SU-DHL-6 (cell line): ENCODE measurements at regions not wholly inside any gene's neighbourhood (a gene's known extent, or its start where the extent isn't known, plus 50 kb on each side); places are given as distances from the start of the nearest gene placed in this dataset.
"Not testable (repeated sequence)": the region's sequence is repeated elsewhere in the genome, so short reads cannot be mapped to it uniquely, and the experiment has no call there.

ENCODE experiments used
- H2AFZ ChIP-seq: fragments of 200-600 bp; sonication (generic); 2 replicates; pipeline ENCODE4 v1.6.1; 2014; ENCODE audit warnings: low read depth, mild to moderate bottlenecking, moderate library complexity, mixed read lengths, antibody characterized with exemption, low read length; ENCODE audit not compliant: severe bottlenecking
- H3F3A ChIP-seq: fragments of 200-600 bp; shearing (Covaris generic); 2 replicates; pipeline ENCODE4 v1.6.0; 2016; ENCODE audit warnings: antibody characterized with exemption, mild to moderate bottlenecking; ENCODE audit not compliant: insufficient read depth
- H3K27ac ChIP-seq: fragments of 200-600 bp; sonication (generic); 2 replicates; pipeline ENCODE4 v1.5.1; 2016; ENCODE audit warnings: low read depth, mild to moderate bottlenecking, low read length, moderate library complexity, mixed read lengths
- H3K27me3 ChIP-seq: fragments of 200-600 bp; sonication (generic), shearing (Covaris generic); 2 replicates; pipeline ENCODE4 v1.6.0; 2014; ENCODE audit warnings: mild to moderate bottlenecking, low read length
- H3K36me3 ChIP-seq: fragments of 200-600 bp; sonication (generic); 2 replicates; pipeline ENCODE4 v1.6.1; 2014; ENCODE audit warnings: mild to moderate bottlenecking, low read length, mixed read lengths
- H3K4me2 ChIP-seq: fragments of 300-600, 200-600 bp; shearing (Covaris generic), sonication (generic); 2 replicates; pipeline ENCODE4 v1.6.0; 2014; ENCODE audit warnings: low read length, low read depth, mild to moderate bottlenecking; ENCODE audit not compliant: poor library complexity, severe bottlenecking
- H3K4me3 ChIP-seq: fragments of 200-600 bp; sonication (generic); 2 replicates; pipeline ENCODE4 v1.5.1; 2014; ENCODE audit warnings: antibody characterized with exemption, low read length, mild to moderate bottlenecking, mixed read lengths; ENCODE audit not compliant: insufficient read depth, poor library complexity, severe bottlenecking
- H3K79me2 ChIP-seq: fragments of 200-600 bp; sonication (generic); 2 replicates; pipeline ENCODE4 v1.6.1; 2014; ENCODE audit warnings: mild to moderate bottlenecking, low read length, moderate library complexity; ENCODE audit not compliant: insufficient read depth
- H3K9ac ChIP-seq: fragments of 200-600 bp; sonication (generic); 2 replicates; pipeline ENCODE4 v1.7.0; 2014; ENCODE audit warnings: mild to moderate bottlenecking, low read length
- H3K9me2 ChIP-seq: fragments of 200-600 bp; sonication (generic); replicated peaks from 2 replicates; pipeline ENCODE4 v1.6.1; 2014; ENCODE audit warnings: low read length; ENCODE audit not compliant: insufficient read depth
- H3K9me3 ChIP-seq: fragments of 200-600 bp; sonication (generic); 2 replicates; pipeline ENCODE4 v1.6.1; 2014; ENCODE audit warnings: low read length, mixed read lengths; ENCODE audit not compliant: insufficient read depth
- H4K20me1 ChIP-seq: fragments of 200-600 bp; sonication (generic); 2 replicates; pipeline ENCODE4 v1.6.1; 2014; ENCODE audit warnings: low read depth, mild to moderate bottlenecking, antibody characterized with exemption, low read length, moderate library complexity, mixed read lengths
- CTCF ChIP-seq: fragments of 200-600 bp; sonication (generic); IDR thresholded peaks from one replicate; pipeline ENCODE4 v1.5.1; 2017; ENCODE audit warnings: antibody characterized with exemption, mild to moderate bottlenecking, low read length, moderate library complexity; ENCODE audit not compliant: insufficient read depth, poor library complexity, severe bottlenecking
- EZH2phosphoT487 ChIP-seq: fragments of 200-600 bp; sonication (generic), shearing (Covaris generic); conservative IDR thresholded peaks from 2 replicates; pipeline ENCODE4 v1.6.1; 2018; ENCODE audit warnings: mild to moderate bottlenecking, antibody characterized with exemption, low read length, moderate library complexity, mixed read lengths

GRCh38 chr4:188732131-188732530, 592.9 kb downstream of the TRIML1 start:
- no peak overlapping the region for H2AFZ ChIP-seq
- no peaks in the 10 kb centered on the region for H3K27me3 ChIP-seq
- no peaks in the 10 kb centered on the region for H3K36me3 ChIP-seq
- no peak for TF ChIP-seq EZH2phosphoT487
- no peak for TF ChIP-seq CTCF
- H3K4me2 ChIP-seq: no peak overlapping the region
- H3K9me2 ChIP-seq: no peaks in the 10 kb centered on the region
- H3K9ac ChIP-seq: no peak overlapping the region
- no peaks in the 10 kb centered on the region for H3K9me3 ChIP-seq
- H3K4me3 ChIP-seq: no peak overlapping the region
- no peaks in the 10 kb centered on the region for H4K20me1 ChIP-seq
- H3K27ac ChIP-seq: no peak overlapping the region
- no peaks in the 10 kb centered on the region for H3F3A ChIP-seq
- H3K79me2 ChIP-seq: no peaks in the 10 kb centered on the region

DNA sequence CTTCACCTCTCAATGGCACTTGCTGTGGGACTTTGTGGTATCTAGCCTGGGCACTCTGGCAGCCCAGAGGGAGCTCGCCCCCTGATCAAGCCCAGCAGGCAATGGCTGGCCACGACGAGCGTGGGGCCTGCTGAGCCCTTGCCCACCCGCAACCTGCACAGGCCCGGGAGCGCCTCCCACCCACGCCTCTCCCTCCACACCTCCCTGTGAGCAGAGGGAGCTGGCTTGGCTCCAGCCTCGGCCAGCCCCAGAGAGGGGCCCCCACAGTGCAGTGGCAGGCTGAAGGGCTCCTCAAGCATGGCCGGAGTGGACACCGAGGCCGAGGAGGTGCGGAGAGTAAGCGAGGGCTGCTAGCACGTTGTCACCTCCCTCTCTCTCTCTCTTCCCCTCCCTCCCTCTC, 595.8 kb downstream of the TRIML1 start:
- no peaks in the 10 kb centered on the region for H3K9me3 ChIP-seq
- no peak overlapping the region for H3K4me3 ChIP-seq

DNA sequence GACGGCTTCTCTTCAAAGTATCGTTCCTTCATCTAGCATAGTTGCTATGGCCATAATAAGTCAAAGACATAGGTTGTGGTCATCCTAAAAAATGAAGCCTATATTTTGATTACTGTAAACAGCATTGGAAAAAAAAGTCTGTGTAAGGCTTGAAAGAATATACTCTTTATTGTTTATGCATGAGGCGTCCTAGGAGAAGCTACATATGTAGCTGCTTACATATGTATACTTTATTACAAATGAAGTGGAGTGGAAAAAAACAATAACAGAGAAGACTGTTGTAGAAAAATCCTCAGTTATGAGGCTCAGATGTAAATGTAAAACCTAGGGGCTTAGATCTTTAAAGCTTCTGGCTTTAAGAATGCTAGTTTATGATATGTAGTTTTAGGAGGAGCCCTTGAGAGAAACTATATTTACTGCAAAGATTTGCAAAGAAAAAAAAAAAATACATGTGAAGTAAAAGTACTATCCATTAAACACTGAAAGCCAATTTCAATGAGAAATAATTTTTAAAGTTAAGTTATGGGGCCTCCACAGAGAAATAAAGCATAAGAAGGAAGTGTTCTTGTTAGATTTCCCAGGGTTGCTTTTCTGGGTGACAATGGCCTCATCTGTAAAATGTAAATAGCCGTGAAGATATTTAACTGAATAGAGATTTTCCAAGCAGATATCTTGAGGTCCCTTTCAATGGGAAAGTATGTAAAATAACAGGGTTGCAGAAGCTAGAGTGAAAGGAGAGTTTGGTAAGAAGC, 598.2 kb downstream of the TRIML1 start:
- Histone ChIP-seq H4K20me1 (no peaks in the 10 kb centered on the region), H2AFZ (no peak overlapping the region), H3F3A (no peaks in the 10 kb centered on the region), H3K9me3 (no peaks in the 10 kb centered on the region), H3K9me2 (no peaks in the 10 kb centered on the region), H3K27ac (no peak overlapping the region), H3K36me3 (no peaks in the 10 kb centered on the region), H3K9ac (no peak overlapping the region), H3K79me2 (no peaks in the 10 kb centered on the region), H3K4me3 (no peak overlapping the region), H3K4me2 (no peak overlapping the region), H3K27me3 (no peaks in the 10 kb centered on the region)
- TF ChIP-seq CTCF: no peak

More for the DNA sequence above, 595.8 kb downstream of the TRIML1 start:
- TF ChIP-seq EZH2phosphoT487: no peak
- TF ChIP-seq CTCF: no peak
- Histone ChIP-seq H3F3A (no peaks in the 10 kb centered on the region), H3K9ac (no peak overlapping the region), H3K27me3 (no peaks in the 10 kb centered on the region), H3K79me2 (no peaks in the 10 kb centered on the region), H3K9me2 (no peaks in the 10 kb centered on the region), H3K4me2 (no peak overlapping the region), H2AFZ (no peak overlapping the region), H4K20me1 (no peaks in the 10 kb centered on the region), H3K27ac (no peak overlapping the region), H3K36me3 (no peaks in the 10 kb centered on the region)

DNA sequence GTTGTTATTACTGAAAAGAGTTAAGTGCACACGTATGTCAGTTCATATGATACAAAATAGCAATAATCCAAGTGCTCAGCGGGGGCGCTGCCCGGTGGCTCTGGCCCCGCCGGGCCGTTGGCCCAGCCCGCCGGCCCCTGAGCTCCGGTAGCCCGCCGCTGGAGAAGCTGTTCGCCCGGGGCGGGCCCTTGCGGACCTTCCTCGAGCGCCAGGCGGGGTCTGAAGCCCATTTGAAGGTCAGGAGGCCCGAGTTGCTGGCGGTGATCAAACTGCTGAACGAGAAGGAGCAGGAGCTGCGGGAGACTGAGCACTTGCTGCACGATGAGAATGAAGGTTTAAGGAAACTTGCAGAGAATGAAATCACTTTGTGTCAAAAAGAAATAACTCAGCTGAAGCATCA, 599.0 kb downstream of the TRIML1 start:
- not testable (repeated sequence) for H3K27ac ChIP-seq, H3K4me2 ChIP-seq, H3K9me2 ChIP-seq, H3K27me3 ChIP-seq, H3K36me3 ChIP-seq, H4K20me1 ChIP-seq, H2AFZ ChIP-seq, H3K9me3 ChIP-seq, H3F3A ChIP-seq, H3K79me2 ChIP-seq
- Histone ChIP-seq H3K9ac (peak overlapping the region; percentile 43; the same call in 1 of the 2 replicates), H3K4me3 (peak overlapping the region; percentile 30)

DNA sequence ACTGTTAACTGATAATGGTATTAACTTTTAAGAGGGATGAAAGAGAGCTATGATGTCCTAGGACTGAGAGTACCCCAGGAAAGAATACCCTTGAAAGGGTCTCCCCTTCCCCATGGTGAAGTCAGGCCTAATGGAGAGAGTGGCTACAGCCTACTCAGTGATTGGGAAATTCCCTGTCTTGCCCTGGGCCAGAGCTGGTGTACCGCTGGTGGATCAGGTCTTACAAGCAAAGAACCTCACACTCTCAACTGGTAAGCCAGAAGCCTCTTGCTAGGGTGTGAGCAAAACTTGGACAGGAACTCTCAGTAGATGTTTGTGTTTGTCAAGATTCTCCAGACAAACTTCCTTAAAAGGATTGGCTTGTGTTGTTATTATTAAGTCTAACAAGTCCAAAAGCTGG, 600.9 kb downstream of the TRIML1 start:
- H3K9me3 ChIP-seq, H4K20me1 ChIP-seq, H3K27ac ChIP-seq, H3K36me3 ChIP-seq, H3K4me2 ChIP-seq, H3K79me2 ChIP-seq, H3K9ac ChIP-seq, H3K4me3 ChIP-seq, H3F3A ChIP-seq, H3K9me2 ChIP-seq, H2AFZ ChIP-seq, H3K27me3 ChIP-seq: not testable (repeated sequence)

DNA sequence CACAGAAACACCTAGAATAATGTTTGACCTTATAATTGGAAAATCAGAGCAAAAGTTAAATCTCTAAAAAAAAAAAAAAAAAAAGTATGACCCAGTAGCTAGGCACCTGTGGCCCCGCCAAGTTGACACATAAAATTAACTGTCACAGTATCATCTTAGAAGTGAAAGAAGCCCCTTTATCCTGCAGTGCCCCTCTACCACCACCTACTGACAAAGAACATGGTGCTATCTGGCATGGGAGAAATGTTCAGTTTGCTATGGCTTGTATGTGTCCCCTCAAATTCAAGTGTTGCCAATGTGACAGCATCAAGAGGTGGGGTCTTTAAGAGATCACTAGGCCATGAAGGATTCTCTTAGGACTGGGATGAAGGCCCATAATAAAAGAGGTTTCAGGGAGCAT, 601.5 kb downstream of the TRIML1 start:
- not testable (repeated sequence) for H3K79me2 ChIP-seq, H3K4me3 ChIP-seq, H3K27ac ChIP-seq, H3K27me3 ChIP-seq, H3K9me3 ChIP-seq, H3F3A ChIP-seq, H3K4me2 ChIP-seq, H3K9ac ChIP-seq, H2AFZ ChIP-seq, H4K20me1 ChIP-seq, H3K9me2 ChIP-seq, H3K36me3 ChIP-seq
